Hepatocyte (in vitro differentiated cells): ENCODE measurements at regions not wholly inside any gene's neighbourhood (a gene's known extent, or its start where the extent isn't known, plus 50 kb on each side); places are given as distances from the start of the nearest gene placed in this dataset.

ENCODE experiments used
- EZH2 ChIP-seq: fragments of 200-600 bp; sonication (generic); IDR thresholded peaks from 2 replicates; pipeline ENCODE4 v1.6.1; 2016; ENCODE audit warnings: antibody characterized with exemption, mild to moderate bottlenecking, borderline replicate concordance
- EZH2phosphoT487 ChIP-seq: fragments of 200-600 bp; sonication (generic); IDR thresholded peaks from one replicate; pipeline ENCODE4 v1.6.1; 2018; ENCODE audit warnings: antibody characterized with exemption, mild to moderate bottlenecking, low read depth, moderate library complexity; ENCODE audit not compliant: unreplicated experiment, severe bottlenecking
- TF ChIP-seq, protein P1 (sequence below): fragments of 200-600 bp; sonication (generic); IDR thresholded peaks from 2 replicates; pipeline ENCODE4 v1.5.1; 2016; ENCODE audit warnings: antibody characterized with exemption, mild to moderate bottlenecking; ENCODE audit not compliant: poor library complexity

DNA sequence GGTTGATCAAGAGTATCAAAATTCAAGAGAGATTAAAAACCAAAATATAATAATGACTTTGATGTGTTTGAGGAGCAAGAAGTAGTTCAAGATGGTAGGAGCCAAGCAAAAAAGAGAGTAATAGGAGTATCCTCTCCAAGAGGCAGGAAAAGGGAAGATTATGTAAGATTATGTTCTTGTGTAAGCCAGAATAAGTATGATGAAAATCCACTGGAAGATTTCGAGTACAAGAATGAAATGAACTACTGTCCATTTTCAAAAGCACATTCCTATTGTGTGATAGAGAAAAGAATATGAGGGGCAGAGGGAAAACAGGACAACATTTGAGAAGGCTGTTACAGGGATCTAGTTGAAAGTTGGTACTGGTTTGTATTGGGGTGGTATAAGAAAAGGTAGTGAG is 659.6 kb upstream of the INTU start:
- TF ChIP-seq, protein P1, sequence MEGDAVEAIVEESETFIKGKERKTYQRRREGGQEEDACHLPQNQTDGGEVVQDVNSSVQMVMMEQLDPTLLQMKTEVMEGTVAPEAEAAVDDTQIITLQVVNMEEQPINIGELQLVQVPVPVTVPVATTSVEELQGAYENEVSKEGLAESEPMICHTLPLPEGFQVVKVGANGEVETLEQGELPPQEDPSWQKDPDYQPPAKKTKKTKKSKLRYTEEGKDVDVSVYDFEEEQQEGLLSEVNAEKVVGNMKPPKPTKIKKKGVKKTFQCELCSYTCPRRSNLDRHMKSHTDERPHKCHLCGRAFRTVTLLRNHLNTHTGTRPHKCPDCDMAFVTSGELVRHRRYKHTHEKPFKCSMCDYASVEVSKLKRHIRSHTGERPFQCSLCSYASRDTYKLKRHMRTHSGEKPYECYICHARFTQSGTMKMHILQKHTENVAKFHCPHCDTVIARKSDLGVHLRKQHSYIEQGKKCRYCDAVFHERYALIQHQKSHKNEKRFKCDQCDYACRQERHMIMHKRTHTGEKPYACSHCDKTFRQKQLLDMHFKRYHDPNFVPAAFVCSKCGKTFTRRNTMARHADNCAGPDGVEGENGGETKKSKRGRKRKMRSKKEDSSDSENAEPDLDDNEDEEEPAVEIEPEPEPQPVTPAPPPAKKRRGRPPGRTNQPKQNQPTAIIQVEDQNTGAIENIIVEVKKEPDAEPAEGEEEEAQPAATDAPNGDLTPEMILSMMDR: no peak
- TF ChIP-seq EZH2 (no peak), EZH2phosphoT487 (no peak)
